ENCODE measurements at regions not wholly inside any gene's neighbourhood (a gene's known extent, or its start where the extent isn't known, plus 50 kb on each side); places are given as distances from the start of the nearest gene placed in this dataset.

- DNase-seq (ENCODE audit: insufficient read length, low spot score, missing footprints), result no peak
- H3K9me3 ChIP-seq (ENCODE audit: low read depth, low read length), result no peaks in the 10 kb centered on the region
- no peaks in the 10 kb centered on the region for H3K27me3 ChIP-seq (ENCODE audit: insufficient read depth, low read length)
- TF ChIP-seq CTCF (IDR thresholded peaks at IDR 0.05; ENCODE audit: extremely low read depth, low read depth, low read length), result peak; percentile 39
- H3K27ac ChIP-seq (ENCODE audit: low read depth, low read length), result no peak overlapping the region
- H3K4me1 ChIP-seq (ENCODE audit: insufficient read depth, low read length), result peaks cover 33% of the 10 kb centered on the region
- H4K20me1 ChIP-seq (ENCODE audit: insufficient read depth, low read length), result peaks cover 32% of the 10 kb centered on the region
- no peak overlapping the region for H3K4me2 ChIP-seq (ENCODE audit: insufficient read depth, low read length)
- peaks cover 10% of the 10 kb centered on the region for H3K36me3 ChIP-seq (ENCODE audit: insufficient read depth, low read length)
- H2AFZ ChIP-seq (ENCODE audit: low read length), result no peak overlapping the region
- H3K79me2 ChIP-seq (ENCODE audit: insufficient read depth, low read length), result peaks cover 76% of the 10 kb centered on the region
- no peak overlapping the region for H3K4me3 ChIP-seq (ENCODE audit: insufficient read depth, low read length)
Measured at GRCh38 chr7:131068604-131069021, 259.1 kb upstream of the MKLN1 start.

- Histone ChIP-seq H3K36me3 (ENCODE audit: insufficient read depth, low read length) (peaks cover 6% of the 10 kb centered on the region), H3K4me1 (ENCODE audit: insufficient read depth, low read length) (peaks cover 47% of the 10 kb centered on the region), H3K4me3 (ENCODE audit: insufficient read depth, low read length) (peak overlapping the region; percentile 53), H3K27me3 (ENCODE audit: insufficient read depth, low read length) (no peaks in the 10 kb centered on the region), H2AFZ (ENCODE audit: low read length) (no peak overlapping the region), H3K9me3 (ENCODE audit: low read depth, low read length) (no peaks in the 10 kb centered on the region), H3K4me2 (ENCODE audit: insufficient read depth, low read length) (peak overlapping the region; percentile 79), H4K20me1 (ENCODE audit: insufficient read depth, low read length) (peaks cover 21% of the 10 kb centered on the region), H3K79me2 (ENCODE audit: insufficient read depth, low read length) (peaks cover 71% of the 10 kb centered on the region), H3K27ac (ENCODE audit: low read depth, low read length) (peak overlapping the region; percentile 85)
- peak; percentile 51 for TF ChIP-seq CTCF (IDR thresholded peaks at IDR 0.05; ENCODE audit: extremely low read depth, low read depth, low read length)
- DNase-seq (ENCODE audit: insufficient read length, low spot score, missing footprints), result no peak
Measured at GRCh38 chr7:131071786-131072504, 255.7 kb upstream of the MKLN1 start.

GRCh38 chr7:131072505-131073091 is 255.1 kb upstream of the MKLN1 start:
- peak overlapping the region; percentile 53 for H3K4me3 ChIP-seq (ENCODE audit: insufficient read depth, low read length)
- H4K20me1 ChIP-seq (ENCODE audit: insufficient read depth, low read length), result peaks cover 14% of the 10 kb centered on the region
- peak overlapping the region; percentile 79 for H3K4me2 ChIP-seq (ENCODE audit: insufficient read depth, low read length)
- no peak overlapping the region for H2AFZ ChIP-seq (ENCODE audit: low read length)
- peaks cover 67% of the 10 kb centered on the region for H3K79me2 ChIP-seq (ENCODE audit: insufficient read depth, low read length)
- peaks cover 5% of the 10 kb centered on the region for H3K36me3 ChIP-seq (ENCODE audit: insufficient read depth, low read length)
- no peak for DNase-seq (ENCODE audit: insufficient read length, low spot score, missing footprints)
- H3K27ac ChIP-seq (ENCODE audit: low read depth, low read length), result peak overlapping the region; percentile 85
- H3K27me3 ChIP-seq (ENCODE audit: insufficient read depth, low read length), result no peaks in the 10 kb centered on the region
- peaks cover 47% of the 10 kb centered on the region for H3K4me1 ChIP-seq (ENCODE audit: insufficient read depth, low read length)
- H3K9me3 ChIP-seq (ENCODE audit: low read depth, low read length), result no peaks in the 10 kb centered on the region
- TF ChIP-seq CTCF (IDR thresholded peaks at IDR 0.05; ENCODE audit: extremely low read depth, low read depth, low read length), result no peak

GRCh38 chr7:131074043-131074442 is 253.6 kb upstream of the MKLN1 start:
- Histone ChIP-seq H2AFZ (ENCODE audit: low read length) (no peak overlapping the region), H4K20me1 (ENCODE audit: insufficient read depth, low read length) (peaks cover 5% of the 10 kb centered on the region), H3K4me2 (ENCODE audit: insufficient read depth, low read length) (no peak overlapping the region), H3K4me3 (ENCODE audit: insufficient read depth, low read length) (no peak overlapping the region), H3K27ac (ENCODE audit: low read depth, low read length) (no peak overlapping the region), H3K9me3 (ENCODE audit: low read depth, low read length) (no peaks in the 10 kb centered on the region), H3K27me3 (ENCODE audit: insufficient read depth, low read length) (no peaks in the 10 kb centered on the region), H3K79me2 (ENCODE audit: insufficient read depth, low read length) (peaks cover 67% of the 10 kb centered on the region), H3K4me1 (ENCODE audit: insufficient read depth, low read length) (peaks cover 48% of the 10 kb centered on the region), H3K36me3 (ENCODE audit: insufficient read depth, low read length) (peaks cover 1% of the 10 kb centered on the region)
- no peak for DNase-seq (ENCODE audit: insufficient read length, low spot score, missing footprints)
- no peak for TF ChIP-seq CTCF (IDR thresholded peaks at IDR 0.05; ENCODE audit: extremely low read depth, low read depth, low read length)
